Fibroblast of the conjunctiva (primary cell): ENCODE measurements at regions not wholly inside any gene's neighbourhood (a gene's known extent, or its start where the extent isn't known, plus 50 kb on each side); places are given as distances from the start of the nearest gene placed in this dataset.
"Not testable (repeated sequence)": the region's sequence is repeated elsewhere in the genome, so short reads cannot be mapped to it uniquely, and the experiment has no call there.

Experiments used
- DNase-seq: peaks from one replicate; pipeline ENCODE4 v3.0.0-alpha.2; 2010; ENCODE audit warnings: low read depth

DNA sequence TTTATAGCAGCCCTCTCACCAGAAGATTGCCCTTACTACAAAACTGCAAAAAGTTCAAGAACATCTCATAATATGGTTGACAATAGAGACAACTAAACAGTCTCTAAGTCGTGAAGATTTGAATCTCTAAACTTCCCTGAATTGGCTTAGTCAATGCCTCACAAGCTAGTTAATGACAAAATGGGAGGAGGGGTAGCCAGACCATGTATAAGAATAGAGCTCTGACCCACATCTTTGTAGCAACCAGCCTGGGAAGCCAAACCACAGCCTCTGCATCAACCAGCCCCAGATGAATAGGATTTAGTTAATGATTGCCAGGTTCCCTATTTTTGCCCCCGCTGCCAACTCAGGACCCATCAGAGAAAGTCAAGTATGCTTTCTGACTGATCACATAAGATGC lies 1265.9 kb upstream of the PCDH10 start:
- DNase-seq, result not testable (repeated sequence)

DNA sequence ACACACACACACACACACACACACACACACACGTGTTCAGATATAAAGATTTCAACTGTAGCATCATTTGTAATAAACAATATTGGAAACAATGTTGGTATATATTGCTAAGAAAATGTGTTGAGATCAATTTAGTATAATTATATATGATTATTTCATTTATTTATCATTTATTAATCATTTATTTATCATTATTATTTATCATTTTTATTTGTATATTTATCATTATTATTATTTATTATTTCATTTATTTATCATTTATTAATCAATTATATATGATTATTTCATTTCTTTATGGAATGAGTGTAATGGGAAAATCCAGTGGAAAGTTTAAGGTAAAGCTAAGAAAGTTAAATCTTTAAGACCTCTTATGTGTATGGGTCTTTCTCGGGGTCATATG lies 1223.4 kb upstream of the PCDH10 start:
- DNase-seq, result not testable (repeated sequence)

DNA sequence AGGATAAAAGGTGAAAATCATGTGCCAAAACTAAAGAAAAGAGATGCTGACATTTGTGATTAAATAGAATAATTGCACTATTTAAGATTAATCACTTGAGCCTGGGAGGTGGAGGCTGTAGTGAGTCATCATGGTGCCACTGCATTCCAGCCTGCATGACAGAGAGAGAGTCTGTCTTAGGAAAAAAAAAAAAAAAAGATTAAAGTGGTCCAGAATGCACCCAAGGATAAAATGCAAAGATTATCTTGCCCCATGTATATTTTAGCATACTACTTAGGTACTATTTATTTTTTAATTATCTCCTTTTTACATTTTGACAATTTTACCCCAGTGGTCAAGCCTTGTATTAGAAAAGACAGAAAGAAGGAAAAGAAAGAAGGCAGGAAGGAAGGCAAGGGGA lies 1181.4 kb upstream of the PCDH10 start:
- DNase-seq, result not testable (repeated sequence)

DNA sequence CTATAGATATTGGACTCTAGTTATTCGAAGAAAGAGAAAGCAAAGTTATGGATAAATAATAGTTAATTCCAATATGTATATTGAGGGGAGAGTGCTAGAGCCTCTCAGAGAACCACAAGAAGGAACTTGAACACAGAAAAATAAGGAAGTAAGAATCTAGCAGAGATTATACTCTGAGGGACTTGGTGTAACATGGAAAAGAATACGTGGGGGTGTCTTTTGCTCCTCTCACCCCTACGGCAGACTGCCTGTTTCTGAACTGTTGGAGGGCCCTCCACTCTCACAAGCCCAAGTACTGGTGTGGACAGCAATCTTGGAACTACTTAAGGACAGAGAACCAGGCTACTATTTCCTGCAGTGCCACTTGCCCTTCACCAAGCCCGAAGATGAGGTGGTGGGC lies 1174.4 kb upstream of the PCDH10 start:
- no peak for DNase-seq

DNA sequence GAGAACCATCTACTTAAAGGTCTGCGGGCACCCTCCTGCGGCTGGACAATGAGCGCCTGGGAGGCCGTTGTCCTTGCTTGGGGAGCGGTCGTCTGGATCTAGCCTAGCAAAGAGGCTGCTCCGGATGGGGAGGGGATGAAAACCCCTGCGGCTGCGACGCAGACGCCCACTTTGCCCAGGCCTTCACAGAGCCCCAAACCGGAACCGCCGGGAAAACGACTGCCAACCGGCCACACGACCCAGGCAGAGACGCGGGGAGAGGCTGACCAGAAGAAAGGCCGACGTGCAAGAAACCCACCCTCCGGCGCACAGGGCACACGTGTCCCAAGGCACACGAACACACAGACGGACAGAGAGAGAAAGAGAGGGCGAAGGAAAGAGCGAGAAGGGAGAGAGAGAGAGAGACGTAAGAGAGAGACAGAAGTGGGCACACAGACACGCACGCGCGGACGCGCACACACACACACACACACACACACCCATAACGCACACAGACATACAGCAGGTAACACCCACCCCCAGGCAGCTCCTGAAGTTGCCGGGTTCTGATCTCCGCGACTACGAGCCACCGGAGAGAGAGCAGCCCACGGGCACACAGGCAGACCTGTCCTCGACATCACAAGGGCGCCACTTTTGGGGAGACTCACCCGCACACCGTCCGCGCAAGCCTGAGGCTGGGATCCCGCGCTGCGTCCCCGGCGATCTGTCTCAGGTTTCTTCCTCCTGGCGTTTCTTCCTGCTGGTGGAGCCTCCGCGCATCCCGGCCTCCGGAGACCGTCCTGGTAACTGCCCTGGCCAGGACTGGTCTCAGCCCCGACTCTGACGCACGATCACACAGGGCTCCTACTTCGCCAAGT lies 1173.6 kb upstream of the PCDH10 start:
- not testable (repeated sequence) for DNase-seq

DNA sequence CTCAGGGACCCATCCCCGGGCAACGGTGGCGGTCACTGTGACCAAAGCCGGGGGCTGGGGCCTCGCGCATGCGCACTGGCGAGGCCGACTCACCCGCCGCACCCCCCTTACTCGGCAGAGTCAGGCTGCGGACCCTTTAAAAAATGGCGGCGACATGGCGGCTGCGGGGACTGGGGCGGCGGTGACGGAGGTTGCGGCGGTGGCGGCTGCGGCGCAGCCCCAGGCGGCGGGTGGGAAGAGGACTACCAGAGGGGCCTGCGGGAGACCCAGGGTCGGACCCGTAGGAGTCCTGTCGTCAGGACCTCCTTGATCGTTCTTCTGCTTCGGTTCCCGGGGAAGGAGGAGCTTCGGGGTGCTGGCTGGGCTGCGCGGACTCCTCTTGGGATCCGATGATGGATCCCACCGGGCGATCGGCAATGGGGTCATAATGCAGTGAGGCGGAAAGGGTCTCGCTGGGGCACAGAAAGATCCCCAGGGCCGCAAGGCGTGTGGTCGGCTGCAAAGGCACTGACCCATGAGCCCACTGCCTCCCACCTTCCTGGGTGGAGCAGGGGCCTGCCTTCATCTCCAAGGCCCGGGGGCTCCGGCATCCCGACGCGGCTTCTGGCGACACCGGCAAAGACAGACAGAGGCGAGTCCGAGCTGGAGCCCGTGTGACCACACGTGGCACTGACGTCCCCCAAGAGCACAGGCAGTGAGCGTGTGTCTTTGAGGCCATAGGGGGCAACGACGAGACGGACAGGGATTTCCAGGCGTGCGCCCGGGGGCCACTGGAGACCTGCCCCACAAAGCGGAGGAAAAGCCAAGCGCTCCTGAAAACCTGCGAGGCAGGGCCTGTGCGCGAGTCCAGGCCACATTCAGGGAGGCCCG lies 1172.7 kb upstream of the PCDH10 start:
- DNase-seq, result not testable (repeated sequence)

DNA sequence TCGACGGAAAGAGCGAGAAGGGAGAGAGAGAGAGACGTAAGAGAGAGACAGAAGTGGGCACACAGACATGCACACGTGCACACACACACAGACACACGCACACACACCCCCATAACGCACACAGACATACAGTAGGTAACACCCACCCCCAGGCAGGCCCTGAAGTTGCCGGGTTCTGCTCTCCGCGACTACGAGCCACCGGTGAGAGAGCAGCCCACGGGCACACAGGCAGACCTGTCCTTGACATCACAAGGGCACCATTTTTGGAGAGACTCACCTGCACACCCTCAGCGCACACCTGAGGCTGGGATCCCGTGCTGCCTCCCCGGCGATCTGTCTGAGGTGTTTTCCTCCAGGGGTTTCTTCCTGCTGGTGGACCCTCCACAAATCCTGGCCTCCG lies 1171.0 kb upstream of the PCDH10 start:
- DNase-seq, result no peak

DNA sequence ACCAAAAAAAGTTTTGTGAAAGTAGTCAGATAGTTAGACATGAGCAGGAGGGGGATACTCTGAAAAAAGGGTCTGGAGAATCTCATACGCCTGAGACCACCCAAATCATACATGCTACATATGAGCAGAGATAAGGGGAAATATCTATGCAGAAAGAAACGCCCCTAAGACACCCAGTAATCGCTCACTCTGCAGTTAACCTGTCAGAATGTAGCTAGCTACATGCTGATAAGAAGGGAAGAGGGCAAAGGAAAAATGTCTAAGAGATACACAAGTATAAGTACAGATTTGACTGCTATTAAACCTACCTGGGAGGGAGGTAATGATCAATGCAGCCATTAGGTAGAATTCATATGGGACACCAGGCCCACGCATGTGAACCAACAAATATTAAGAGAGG lies 1159.5 kb upstream of the PCDH10 start:
- DNase-seq, result no peak

DNA sequence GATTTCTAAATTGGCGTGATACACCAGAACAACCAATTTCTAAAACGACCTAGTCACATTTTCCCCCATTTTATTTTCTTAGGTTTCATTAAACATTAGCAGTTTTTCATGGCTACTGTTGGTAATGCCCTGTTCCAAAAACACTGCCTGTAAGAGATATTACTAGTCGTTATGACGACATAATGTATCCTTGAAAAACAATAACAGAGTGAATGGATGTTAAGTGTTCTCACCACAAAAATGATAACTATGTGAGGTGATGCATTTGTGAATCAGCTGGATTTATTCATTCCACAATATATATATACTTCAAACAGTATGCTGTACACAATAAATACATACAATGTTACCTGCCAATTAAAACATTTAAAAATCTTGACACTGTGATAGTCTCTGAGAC lies 1147.6 kb upstream of the PCDH10 start:
- DNase-seq, result no peak

DNA sequence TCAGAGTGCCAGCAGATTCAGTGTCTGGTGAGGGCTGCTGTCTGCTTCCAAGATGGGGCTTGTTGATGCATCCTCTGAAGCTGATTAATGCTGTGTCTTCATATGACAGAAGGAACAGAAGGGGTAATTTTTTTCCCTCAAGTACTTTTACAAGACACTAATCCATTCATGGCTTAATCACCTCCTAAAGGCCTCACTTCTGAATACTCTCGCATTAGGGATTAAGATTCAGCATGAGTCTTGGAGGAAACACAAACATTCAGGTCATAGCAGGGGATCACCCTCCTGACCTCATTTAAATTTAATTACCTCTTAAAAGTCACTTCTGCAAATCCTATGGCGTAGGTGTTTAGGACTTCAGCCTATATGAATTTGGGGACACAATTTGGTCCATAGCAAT lies 1145.5 kb upstream of the PCDH10 start:
- no peak for DNase-seq

DNA sequence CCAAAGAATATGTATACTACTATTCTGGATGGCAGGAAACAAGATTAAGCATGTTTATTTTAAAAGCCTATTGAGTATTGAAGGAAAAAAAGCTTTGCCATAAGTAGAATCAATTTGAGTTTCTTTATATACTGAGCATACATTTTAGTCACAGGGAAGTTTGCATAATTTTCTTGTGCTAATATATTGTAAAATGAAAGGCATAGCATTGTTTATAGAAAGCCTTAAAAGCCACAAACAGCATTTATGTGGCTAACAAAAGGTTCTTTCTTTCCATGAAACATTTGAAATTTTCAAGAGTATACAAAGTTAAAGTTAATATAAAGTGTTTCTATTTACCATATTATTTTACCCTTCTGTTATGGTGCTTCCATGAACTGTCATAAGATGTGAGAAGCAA lies 1133.8 kb upstream of the PCDH10 start:
- no peak for DNase-seq

DNA sequence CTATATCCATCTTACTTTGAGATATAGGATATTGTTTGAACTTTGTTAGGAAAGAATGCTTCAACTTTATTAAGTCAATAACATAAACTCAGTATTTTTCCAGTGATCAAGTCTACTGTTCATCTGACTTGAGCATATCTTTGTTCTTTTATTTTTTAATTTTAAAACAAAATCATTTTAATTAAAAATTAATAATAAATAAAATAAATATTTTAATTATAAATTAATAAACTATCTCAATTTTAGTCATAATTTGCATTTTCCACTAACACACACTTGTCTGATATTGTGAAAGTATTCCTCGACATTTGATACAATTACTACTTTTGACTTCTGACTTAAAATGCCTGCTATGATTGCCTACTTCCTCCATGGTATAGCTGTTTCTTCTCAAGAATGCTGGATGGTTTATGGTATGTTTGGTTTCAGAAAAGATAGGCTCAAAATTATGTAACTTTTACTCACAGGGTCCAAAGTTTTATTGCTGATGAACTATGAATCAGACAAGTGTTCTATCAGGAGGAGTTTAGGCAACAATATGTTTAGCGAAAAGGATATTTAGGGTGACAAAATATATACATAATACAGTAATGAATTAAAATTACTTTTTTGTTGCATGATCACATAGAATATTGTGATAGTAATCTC lies 1132.3 kb upstream of the PCDH10 start:
- no peak for DNase-seq

DNA sequence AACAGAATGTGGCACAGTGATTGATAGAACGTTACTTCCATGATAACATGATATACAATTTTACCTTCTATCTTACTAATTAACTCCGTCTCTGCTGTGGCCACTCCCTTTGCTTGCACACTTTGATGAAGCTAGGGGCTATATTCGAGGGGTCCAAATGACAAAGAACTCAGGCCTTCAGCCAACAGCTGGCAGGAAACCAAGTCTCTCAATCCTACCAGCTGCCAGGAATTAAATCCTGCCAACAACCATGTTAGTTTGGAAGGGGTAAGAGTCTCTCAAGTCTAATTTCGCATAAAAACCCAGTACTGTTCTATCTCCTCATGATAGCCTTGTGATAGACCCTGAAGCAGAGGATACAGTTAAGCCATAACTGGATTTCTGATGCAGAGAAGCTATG lies 1122.9 kb upstream of the PCDH10 start:
- no peak for DNase-seq

DNA sequence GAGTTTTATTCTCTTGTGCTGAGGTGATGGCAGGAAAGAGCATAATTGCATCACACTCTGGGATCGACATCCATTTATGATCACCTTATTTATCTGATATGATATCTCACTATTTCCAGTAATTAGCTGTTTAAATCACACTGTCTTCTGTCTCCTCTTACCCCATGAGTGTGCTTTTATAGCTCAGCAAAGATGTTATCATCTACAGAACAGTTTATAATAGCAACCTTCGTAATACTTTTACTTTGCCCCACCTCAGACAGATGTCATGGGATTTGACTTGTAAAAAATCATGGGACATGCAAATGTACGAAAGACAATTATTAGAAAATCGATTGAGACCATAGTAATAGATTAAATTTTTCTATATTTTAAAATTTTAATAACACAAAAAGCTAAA lies 1122.3 kb upstream of the PCDH10 start:
- DNase-seq, result no peak

DNA sequence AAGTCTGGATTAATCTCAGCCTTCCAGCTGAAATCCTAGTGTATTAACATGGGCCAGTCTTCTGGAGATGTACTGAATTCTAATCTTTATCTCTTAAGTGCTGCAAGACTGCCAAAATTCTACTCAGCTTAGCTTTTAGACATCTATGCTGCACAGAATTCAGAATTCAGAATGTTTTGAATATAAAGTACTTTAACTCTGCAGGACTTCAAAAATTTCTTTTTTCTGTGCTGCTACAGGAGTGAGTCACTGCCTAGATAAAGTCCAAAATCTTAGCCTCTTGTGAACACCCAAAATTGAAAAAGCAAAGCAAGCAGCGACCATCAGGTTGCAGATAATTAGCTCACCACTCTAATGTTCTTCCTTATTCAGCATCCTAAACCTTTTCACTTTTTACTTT lies 1092.6 kb upstream of the PCDH10 start:
- no peak for DNase-seq

DNA sequence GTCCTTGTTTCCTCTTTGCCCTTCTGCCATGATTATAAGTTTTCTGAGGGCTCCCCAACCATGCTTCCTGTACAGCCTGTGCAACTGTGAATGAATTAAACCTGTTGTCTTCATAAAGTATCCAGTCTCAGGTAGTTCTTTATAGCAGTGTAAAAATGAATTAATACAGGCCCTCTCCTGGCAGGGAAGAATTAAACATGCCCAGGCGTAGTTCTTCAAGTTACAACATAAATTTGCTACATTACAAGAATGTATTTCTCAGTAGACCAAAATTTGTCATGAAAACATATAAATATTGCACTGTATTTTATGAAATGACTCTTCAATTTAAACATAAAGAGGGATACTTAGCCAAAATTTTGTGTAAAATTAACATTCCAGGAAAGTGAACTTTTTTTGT lies 1089.9 kb upstream of the PCDH10 start:
- DNase-seq, result no peak

DNA sequence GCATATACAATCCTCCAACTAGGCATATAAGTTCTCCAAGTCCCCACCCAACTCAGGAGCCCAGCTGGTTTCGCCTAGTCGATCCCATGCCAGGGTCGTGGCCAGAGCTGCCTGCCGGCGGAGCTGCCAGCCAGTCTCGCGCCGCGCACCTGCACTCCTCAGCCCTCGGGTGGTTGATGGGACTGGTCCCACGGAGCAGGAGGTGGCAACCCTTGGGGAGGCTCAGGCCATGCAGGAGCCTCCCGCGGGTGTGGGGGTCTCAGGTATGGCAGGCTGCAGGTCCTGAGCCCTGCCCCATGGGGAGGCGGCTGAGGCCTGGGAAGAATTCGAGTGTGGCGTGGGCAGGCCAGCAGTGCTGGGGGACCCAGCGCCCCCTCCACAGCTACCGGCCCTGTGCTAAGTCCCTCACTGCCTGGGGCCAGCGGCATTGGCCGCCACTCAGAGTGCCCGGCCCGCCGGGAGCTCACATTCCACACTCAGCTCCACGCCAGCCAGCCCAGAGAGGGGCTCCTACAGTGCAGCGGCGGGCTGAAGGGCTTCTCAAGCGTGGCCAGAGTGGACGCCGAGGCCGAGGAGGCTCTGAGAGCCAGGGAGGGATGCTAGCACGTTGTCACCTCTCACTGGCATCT lies 1086.4 kb upstream of the PCDH10 start:
- no peak for DNase-seq

DNA sequence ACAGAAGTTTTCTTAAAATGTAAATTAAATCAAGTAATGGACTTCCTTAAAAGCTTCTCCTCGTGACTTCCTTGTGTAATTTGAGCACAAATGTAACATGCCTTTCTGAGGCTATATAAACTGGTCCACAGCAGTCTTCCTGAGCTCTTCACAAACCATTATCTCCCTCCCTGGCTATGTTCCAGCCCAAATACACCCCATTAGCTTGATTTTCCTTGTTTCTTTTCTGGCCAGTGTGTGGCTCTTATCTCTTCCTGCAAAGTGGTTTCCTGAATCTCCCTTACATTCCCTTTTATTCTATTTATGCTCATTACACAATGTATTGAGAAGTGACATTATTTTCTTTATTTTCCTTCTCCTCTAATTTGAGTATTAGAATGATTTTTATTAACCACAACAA lies 1085.3 kb upstream of the PCDH10 start:
- no peak for DNase-seq

DNA sequence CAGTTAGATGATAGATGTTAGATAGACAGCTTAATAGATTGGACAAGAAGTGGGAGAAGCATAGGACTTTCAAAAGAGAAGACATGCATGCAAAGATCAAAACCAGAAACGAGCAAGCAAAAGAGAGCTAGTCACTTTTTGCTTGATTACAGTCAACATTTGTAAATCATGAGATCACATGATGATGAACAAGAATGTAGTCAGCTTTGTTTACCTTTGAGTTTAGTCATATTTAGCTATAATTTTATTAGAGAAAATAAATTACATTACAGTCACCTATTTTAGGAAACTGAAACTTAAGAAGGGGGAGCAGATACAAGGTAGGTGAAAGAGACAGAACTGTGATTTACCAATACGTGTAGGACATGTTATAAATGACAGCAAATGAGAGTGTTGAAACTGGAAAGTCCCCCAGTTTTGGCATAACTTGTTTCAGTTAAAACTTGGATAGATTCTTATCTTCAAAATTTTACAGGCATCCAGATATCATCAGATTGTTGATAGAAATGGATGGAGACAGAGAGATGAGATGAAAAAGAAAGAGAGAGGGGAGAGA lies 1083.1 kb upstream of the PCDH10 start:
- DNase-seq, result no peak

DNA sequence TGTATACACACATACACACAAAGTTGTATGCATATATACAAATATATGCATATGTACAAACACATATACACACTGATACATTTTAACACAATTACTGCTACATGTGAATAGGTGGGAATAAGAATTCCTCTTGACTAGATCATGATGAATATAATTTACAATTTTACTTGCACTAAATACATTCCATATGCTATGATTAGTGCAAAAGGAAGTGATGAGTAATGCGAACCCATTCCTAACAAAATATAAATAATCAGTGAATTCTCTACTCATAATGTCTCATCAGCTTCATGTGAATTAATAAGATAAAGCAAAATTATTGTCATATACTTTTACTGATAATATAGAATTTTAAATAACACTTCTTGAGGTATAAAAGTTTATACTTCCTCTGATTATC lies 1077.3 kb upstream of the PCDH10 start:
- DNase-seq, result no peak

DNA sequence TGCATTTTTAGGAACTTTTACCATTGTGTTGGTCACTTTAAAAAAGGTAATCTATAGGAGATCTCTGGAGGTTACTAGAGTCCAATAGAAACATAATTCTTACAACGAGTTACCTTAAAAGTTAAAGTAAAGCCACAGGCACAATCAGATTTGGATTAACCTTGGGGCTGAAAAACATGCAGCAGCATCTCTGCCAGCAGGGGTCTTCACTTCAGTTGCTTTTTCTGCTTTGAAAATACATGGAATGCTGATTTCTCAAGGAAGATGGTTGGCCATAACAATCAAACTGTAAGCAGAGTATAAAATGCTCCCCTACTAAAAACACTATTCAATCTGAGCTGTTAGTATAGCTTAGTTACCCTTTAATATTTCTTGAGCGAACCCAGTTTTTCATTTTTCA lies 1072.3 kb upstream of the PCDH10 start:
- DNase-seq, result no peak

DNA sequence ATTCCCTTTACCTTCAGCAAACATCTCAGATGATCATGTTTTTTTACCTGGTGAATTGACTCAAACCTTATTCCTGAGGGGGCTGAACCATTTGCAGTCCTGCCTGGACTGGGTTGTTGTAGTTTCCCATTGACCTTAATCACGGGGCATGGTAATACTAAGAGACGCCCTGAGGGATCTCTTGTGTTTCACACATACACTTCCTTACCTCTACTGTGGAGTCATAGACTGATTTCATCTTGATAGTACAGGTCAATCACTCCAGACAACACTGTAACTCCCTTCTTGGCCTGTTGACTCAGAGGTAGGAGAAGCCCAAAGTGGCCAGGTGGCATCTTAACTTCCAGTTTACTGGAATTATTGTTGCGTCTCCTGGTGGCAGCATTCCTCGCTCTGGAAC lies 1064.0 kb upstream of the PCDH10 start:
- DNase-seq, result no peak
